GM18868 (cell line): ENCODE measurements at regions not wholly inside any gene's neighbourhood (a gene's known extent, or its start where the extent isn't known, plus 50 kb on each side); places are given as distances from the start of the nearest gene placed in this dataset.
A peak's percentile ranks its signal among the peaks of the same experiment; 100 is the strongest.

Experiments
- ATAC-seq: cut with Tn5 transposase; IDR thresholded peaks from one replicate; pipeline ENCODE4 v1.9.1; 2021; ENCODE audit warnings: mild to moderate bottlenecking, moderate library complexity; ENCODE audit not compliant: unreplicated experiment

- ATAC-seq = peak; percentile 90
Measured at GRCh38 chr5:165630261-165630778, 2124.9 kb downstream of the MAT2B start.

- ATAC-seq = no peak
Measured at GRCh38 chr5:165631235-165631634, 2125.8 kb downstream of the MAT2B start.

DNA sequence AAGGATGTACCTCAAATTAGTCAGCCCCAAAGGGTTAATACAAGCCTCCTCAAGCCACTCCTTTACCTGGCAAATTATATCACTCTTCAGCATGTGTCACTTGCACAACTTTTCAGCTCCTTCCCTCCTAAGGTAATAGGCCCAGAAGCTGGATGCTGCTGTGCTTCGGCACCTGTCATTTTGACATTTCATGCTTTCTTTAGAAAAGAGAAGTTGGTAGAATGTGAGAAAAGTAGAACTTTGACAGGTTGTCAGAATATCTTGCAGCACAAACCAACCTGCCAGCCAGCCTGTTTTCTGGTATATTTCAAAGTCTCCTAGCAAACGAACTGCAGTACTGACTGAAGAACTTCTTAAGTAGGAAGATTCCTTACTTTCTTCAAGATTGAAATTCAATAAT is 2136.9 kb downstream of the MAT2B start:
- no peak for ATAC-seq

GRCh38 chr5:165665735-165666400 is 2160.4 kb downstream of the MAT2B start:
- ATAC-seq = no peak

DNA sequence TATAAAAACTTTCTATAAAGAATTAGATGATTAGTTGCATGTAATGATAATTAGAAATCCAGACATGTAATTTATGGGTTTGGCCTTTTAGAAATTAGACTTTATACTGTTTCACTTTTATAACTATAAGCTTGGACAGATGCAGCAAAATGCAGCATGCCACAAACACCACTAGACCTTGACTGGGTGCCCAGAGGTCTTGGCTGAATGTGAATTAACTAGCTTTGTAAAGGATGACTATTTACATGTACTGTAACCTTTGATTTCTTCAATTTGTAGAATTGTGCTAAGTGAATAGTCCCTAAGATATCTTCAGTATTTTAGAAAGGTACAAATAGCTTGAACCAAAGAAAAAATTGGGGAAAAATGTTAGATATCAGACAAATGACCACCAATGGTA is 2168.1 kb downstream of the MAT2B start:
- ATAC-seq = no peak

DNA sequence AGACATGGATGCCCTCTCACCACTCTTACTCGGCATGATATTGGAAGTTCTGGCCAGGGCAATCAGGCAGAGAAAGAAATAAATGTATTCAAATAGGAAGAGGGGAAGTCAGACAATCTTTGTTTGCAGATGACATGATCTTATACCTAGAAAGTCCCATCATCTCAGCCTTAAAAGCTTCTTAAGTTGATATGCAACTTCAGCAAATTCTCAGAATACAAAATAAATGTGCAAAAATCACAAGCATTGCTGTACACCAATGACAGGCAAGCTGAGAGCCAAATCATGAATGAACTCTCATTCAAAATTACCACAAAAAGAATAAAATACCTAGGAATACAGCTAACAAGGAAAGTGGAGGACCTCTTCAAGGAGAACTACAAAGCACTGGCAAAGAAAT is 2190.4 kb downstream of the MAT2B start:
- ATAC-seq = no peak

DNA sequence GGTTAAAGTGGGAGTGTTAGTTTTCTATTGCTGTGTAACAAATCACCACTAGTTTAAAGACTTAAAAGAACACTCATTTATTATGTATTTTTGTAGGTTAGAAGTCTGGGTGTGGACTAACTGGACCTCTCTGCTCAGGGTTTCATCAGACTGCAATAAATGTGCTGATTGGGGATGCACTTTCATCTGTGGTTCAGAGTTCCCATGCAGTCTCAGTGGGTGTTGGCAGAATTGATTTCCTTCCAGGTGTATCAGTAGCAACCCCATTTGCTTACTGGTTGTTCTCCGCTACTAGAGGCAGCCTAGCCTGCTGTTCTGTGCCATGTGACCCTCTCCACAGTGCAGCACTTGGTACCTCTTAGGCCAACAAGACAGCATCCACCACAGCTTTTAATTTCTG is 2200.5 kb downstream of the MAT2B start:
- no peak for ATAC-seq

GRCh38 chr5:165712011-165712410 is 2206.6 kb downstream of the MAT2B start:
- no peak for ATAC-seq

GRCh38 chr5:165714598-165714997 is 2209.2 kb downstream of the MAT2B start:
- no peak for ATAC-seq

- no peak for ATAC-seq
Measured at GRCh38 chr5:165720901-165721300, 2215.5 kb downstream of the MAT2B start.

DNA sequence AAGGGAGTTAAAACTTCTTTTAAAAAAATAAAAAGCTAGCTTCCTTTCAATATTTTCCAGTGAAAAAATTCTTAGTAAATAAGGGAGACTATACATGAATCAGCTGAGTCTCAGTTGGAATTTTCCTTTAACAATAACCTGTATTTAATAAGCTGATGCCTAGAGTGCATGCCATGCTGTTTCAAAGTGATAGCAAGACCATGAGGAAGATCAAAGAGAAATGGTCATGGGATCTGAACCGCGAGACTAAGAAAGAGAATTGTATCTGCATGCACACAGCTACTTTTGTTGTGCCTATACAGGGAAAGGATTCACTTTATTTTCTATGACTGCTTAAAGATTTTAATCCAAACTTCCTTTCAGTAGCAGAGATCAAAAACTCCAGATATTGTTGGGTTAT is 2217.0 kb downstream of the MAT2B start:
- ATAC-seq = no peak

GRCh38 chr5:165723931-165724330 is 2218.5 kb downstream of the MAT2B start:
- ATAC-seq = no peak

DNA sequence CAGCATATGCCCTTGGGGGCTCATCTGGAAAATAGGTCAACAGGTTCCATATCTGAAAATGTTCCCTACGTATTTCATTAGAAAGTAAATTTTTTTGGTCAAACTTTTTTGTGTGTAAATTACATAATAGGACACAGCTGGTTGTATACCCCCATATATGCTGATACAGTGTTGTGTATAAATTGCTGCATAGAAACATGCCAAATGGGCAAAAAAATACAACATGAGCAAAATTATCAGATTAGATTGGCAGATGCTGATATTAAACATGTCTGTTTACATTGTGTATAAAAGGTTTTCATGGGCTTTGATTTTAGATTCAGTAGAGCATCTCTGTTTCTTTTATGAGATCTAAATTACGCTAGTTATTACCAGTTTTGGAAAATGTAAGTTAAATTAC is 2223.0 kb downstream of the MAT2B start:
- no peak for ATAC-seq

DNA sequence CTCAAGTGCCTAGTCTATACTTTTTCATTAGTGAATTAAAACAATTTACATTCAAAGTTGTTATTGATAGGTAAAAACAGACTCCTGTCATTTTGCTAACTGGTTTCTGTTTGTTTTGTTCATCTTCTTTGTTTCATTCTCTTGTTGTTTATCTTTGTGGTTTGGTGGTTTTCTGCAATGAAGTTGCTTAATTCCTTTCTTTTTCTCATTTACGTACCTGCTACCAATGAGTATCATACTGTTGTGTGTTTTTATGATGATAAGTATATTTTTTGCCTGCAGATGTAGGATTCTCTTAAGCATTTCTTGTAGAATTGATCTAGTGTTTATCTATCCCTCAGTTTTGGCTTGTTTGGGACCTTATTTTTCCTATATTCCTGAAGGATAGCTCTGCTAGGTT is 2230.0 kb downstream of the MAT2B start:
- ATAC-seq = no peak

- ATAC-seq = no peak
Measured at GRCh38 chr5:165739079-165739741, 2233.8 kb downstream of the MAT2B start.

- no peak for ATAC-seq
Measured at GRCh38 chr5:165757791-165758190, 2252.4 kb downstream of the MAT2B start.

DNA sequence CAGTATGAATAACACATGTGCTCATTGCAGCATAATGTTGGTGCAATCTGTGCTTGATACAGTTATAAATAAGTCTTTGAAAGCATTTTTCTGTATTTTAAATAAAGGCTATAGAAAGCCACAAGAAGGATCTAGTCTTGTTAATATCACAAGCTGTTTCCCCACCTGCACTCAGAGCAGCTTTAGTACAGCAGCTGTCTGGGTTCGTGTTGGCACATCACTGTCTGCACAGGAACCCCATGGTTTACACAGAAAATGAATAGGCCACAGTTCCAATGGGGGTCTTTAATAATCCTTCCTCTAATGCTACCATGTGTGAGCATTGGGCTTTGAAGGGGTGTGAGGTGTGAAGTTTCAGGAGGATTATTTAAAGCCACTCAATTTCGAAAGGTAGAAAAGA is 2269.7 kb downstream of the MAT2B start:
- ATAC-seq = no peak

DNA sequence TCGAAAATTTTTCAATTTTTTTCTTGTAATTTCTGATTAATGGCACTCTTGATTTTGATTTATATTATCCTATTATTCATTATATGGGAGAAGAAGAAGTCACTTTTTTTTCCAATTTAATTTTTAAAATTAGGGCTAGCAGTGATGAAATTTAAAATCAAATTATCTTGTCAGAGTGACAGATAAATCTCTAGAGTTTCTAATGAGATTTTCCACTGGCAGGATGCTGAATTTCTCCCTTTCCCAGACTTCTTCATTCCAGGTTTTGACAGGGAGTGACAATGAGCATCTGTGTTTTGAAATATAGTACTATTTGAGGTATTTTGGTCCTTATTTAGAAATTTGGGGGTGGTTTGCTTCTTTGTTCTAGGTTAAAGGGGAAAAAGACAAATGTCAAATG is 2274.1 kb downstream of the MAT2B start:
- ATAC-seq = no peak

- no peak for ATAC-seq
Measured at GRCh38 chr5:165780901-165781300, 2275.5 kb downstream of the MAT2B start.

DNA sequence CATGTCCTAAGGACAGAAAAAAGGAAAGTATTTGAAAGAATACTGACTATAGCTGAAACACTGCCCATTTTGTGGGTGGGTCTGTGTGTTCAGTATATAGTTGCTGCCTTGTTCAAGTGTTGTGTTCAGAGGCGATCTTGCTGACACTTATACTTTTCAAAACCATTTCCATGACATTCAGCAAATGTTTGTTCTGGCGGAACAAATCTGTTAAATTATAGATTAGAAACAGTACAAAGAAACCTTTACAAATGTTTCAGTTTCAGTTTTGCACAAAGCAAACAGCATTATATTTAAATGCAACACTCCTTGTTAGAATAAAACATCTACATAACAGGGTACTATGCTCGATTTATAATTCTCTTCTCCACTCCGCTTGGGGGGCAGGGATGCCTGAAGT is 2276.3 kb downstream of the MAT2B start:
- no peak for ATAC-seq

DNA sequence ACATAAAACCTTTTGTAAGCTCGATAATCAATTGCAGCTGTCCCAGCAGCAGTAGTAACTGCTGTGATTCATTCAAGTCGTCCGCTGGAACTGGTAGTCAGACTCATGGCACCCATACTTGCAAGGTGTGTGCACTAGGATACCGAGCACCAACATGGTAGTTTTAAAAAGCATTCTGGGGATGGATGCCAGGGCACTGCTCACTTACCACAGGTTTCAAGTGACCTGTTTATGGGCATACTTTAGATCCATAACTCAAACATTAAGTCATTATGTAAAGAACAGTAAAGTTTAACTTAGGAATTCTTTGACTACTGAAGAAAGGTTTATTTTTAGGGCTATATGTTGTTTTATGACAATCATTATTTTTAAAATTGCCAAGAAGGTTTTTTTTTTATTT is 2277.6 kb downstream of the MAT2B start:
- no peak for ATAC-seq

- ATAC-seq = no peak
Measured at GRCh38 chr5:165786073-165786472, 2280.7 kb downstream of the MAT2B start.

DNA sequence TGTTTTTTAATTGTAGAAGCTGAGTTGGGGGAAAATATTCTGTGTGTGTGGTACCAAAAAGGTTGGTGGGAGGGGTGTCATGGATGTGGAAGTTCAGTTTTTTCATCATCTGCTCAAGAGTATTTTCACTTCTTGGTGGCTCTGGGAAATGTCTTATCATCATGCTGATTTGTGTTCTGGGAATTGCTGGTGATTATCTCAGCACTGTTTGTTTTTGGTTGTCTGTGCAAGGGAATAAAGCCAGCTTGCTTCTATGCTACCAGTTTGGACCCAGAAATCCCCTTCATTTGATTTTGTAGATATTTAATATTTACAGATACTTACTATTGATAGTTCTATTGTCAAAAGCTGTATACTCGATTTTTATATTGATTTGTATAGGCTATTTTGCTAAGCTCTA is 2289.7 kb downstream of the MAT2B start:
- no peak for ATAC-seq
